Mucosa of stomach (tissue), 1 donor: ENCODE measurements at regions not wholly inside any gene's neighbourhood (a gene's known extent, or its start where the extent isn't known, plus 50 kb on each side); places are given as distances from the start of the nearest gene placed in this dataset.

Experiments used
- H3K27me3 ChIP-seq: one replicate; pipeline ENCODE4 v1.7.0; 2013; ENCODE audit warnings: mild to moderate bottlenecking, low read length; ENCODE audit not compliant: control insufficient read depth, insufficient read depth
- H3K36me3 ChIP-seq: one replicate; pipeline ENCODE4 v1.7.0; 2013; ENCODE audit warnings: low read length; ENCODE audit not compliant: control insufficient read depth, insufficient read depth
- H3K4me1 ChIP-seq: one replicate; pipeline ENCODE4 v1.7.0; 2013; ENCODE audit warnings: mild to moderate bottlenecking, low read length; ENCODE audit not compliant: control insufficient read depth, insufficient read depth
- H3K4me3 ChIP-seq: one replicate; pipeline ENCODE4 v1.7.0; 2013; ENCODE audit warnings: low read length
- H3K9ac ChIP-seq: one replicate; pipeline ENCODE4 v1.7.0; 2013; ENCODE audit warnings: mild to moderate bottlenecking, low read length, moderate library complexity
- H3K9me3 ChIP-seq: one replicate; pipeline ENCODE4 v1.7.0; 2013; ENCODE audit warnings: mild to moderate bottlenecking, low read length, moderate library complexity; ENCODE audit not compliant: control insufficient read depth
- donor health status: Pancreatic carcinoma.

GRCh38 chr4:3387943-3388361 is 53.8 kb upstream of the HGFAC start:
- Histone ChIP-seq H3K4me3 (peak overlapping the region; percentile 28), H3K9ac (peak overlapping the region; percentile 41), H3K36me3 (no peaks in the 10 kb centered on the region), H3K27me3 (no peaks in the 10 kb centered on the region), H3K4me1 (peaks cover 30% of the 10 kb centered on the region), H3K9me3 (no peaks in the 10 kb centered on the region)

- Histone ChIP-seq H3K9me3 (no peaks in the 10 kb centered on the region), H3K27me3 (no peaks in the 10 kb centered on the region), H3K9ac (no peak overlapping the region), H3K4me3 (no peak overlapping the region), H3K4me1 (peaks cover 30% of the 10 kb centered on the region), H3K36me3 (no peaks in the 10 kb centered on the region)
Observed at GRCh38 chr4:3388471-3389232, 53.1 kb upstream of the HGFAC start.

- no peak overlapping the region for H3K9ac ChIP-seq
- no peaks in the 10 kb centered on the region for H3K36me3 ChIP-seq
- H3K27me3 ChIP-seq = no peaks in the 10 kb centered on the region
- no peaks in the 10 kb centered on the region for H3K9me3 ChIP-seq
- H3K4me1 ChIP-seq = peaks cover 28% of the 10 kb centered on the region
- no peak overlapping the region for H3K4me3 ChIP-seq
Observed at GRCh38 chr4:3389233-3390215, 52.2 kb upstream of the HGFAC start.

- Histone ChIP-seq H3K4me1 (peaks cover 20% of the 10 kb centered on the region), H3K9ac (no peak overlapping the region), H3K4me3 (no peak overlapping the region), H3K9me3 (no peaks in the 10 kb centered on the region), H3K27me3 (no peaks in the 10 kb centered on the region), H3K36me3 (no peaks in the 10 kb centered on the region)
Observed at GRCh38 chr4:3390288-3390811, 51.4 kb upstream of the HGFAC start.

- no peaks in the 10 kb centered on the region for H3K9me3 ChIP-seq
- no peaks in the 10 kb centered on the region for H3K27me3 ChIP-seq
- H3K4me3 ChIP-seq = no peak overlapping the region
- peaks cover 15% of the 10 kb centered on the region for H3K4me1 ChIP-seq
- H3K36me3 ChIP-seq = no peaks in the 10 kb centered on the region
- H3K9ac ChIP-seq = no peak overlapping the region
Observed at GRCh38 chr4:3391422-3391821, 50.3 kb upstream of the HGFAC start.
